PC-3 (cell line): ENCODE measurements at regions not wholly inside any gene's neighbourhood (a gene's known extent, or its start where the extent isn't known, plus 50 kb on each side); places are given as distances from the start of the nearest gene placed in this dataset.

ENCODE experiments used
- ATAC-seq: fragments of 200-7000 bp; cut with Tn5 transposase; 2 replicates; pipeline ENCODE4 v1.9.1; 2020; ENCODE audit warnings: mild to moderate bottlenecking, moderate library complexity
- BruUV-seq: library from RNA; stranded (reverse); fragments of 400-500 nt; replicated peaks from 2 replicates; lab custom pipeline; 2021; lab: Mats Ljungman, UMichigan
- CTCF ChIA-PET: fragments of 300-600 bp; sonication (Branson Sonifier 250); formaldehyde crosslinking; loops from one replicate; lab custom pipeline; 2022; ENCODE audit warnings: antibody characterized with exemption; lab: Charles Lee
- POLR2A ChIA-PET: fragments of 300-600 bp; sonication (Branson Sonifier 250); formaldehyde crosslinking; loops from one replicate; lab custom pipeline; 2022; ENCODE audit warnings: antibody characterized with exemption; ENCODE audit not compliant: unreplicated experiment; lab: Charles Lee
- DNase-seq: peaks from one replicate; pipeline ENCODE4 v3.0.0-alpha.2; 2015
- H2AFZ ChIP-seq: fragments of 300-600 bp; sonication (generic); 2 replicates; pipeline ENCODE4 v1.6.0; 2016; ENCODE audit warnings: antibody characterized with exemption, low read length
- H3F3A ChIP-seq: fragments of 300-600 bp; sonication (generic); one replicate; pipeline ENCODE4 v1.6.0; 2017; ENCODE audit warnings: antibody characterized with exemption, low read length, control low read depth, mild to moderate bottlenecking; ENCODE audit not compliant: unreplicated experiment
- H3K27ac ChIP-seq: fragments of 300-600 bp; sonication (generic); 2 replicates; pipeline ENCODE4 v1.5.1; 2016; ENCODE audit warnings: mild to moderate bottlenecking, low read length
- H3K27me3 ChIP-seq: fragments of 300-600 bp; sonication (generic); 2 replicates; pipeline ENCODE4 v1.6.1; 2016; ENCODE audit warnings: low read length, mixed read lengths
- H3K36me3 ChIP-seq: fragments of 300-600 bp; sonication (generic); 2 replicates; pipeline ENCODE4 v1.6.1; 2016; ENCODE audit warnings: low read depth, mixed run types, low read length, mixed read lengths
- H3K4me1 ChIP-seq: fragments of 300-600 bp; sonication (generic); 2 replicates; pipeline ENCODE4 v1.5.1; 2016; ENCODE audit warnings: low read length; ENCODE audit not compliant: insufficient read depth
- H3K4me2 ChIP-seq: fragments of 300-600 bp; sonication (generic); 2 replicates; pipeline ENCODE4 v1.6.0; 2016; ENCODE audit warnings: low read length
- H3K4me3 ChIP-seq: fragments of 300-600 bp; sonication (generic); 2 replicates; pipeline ENCODE4 v1.5.1; 2016; ENCODE audit warnings: mild to moderate bottlenecking, low read length, mixed read lengths
- H3K79me2 ChIP-seq: fragments of 300-600 bp; sonication (generic); 2 replicates; pipeline ENCODE4 v1.6.1; 2017; ENCODE audit warnings: low read length, mixed read lengths
- H3K9ac ChIP-seq: fragments of 300-600 bp; sonication (generic); 2 replicates; pipeline ENCODE4 v1.6.0; 2016; ENCODE audit warnings: mild to moderate bottlenecking, low read length
- H3K9me2 ChIP-seq: fragments of 300-600 bp; sonication (generic); replicated peaks from 2 replicates; pipeline ENCODE4 v1.6.1; 2016; ENCODE audit warnings: mixed run types, low read length, mixed read lengths
- H3K9me3 ChIP-seq: fragments of 300-600 bp; sonication (generic); 2 replicates; pipeline ENCODE4 v1.6.1; 2016; ENCODE audit warnings: low read length, mixed read lengths
- H4K20me1 ChIP-seq: fragments of 300-600 bp; sonication (generic); 2 replicates; pipeline ENCODE4 v1.6.1; 2016; ENCODE audit warnings: low read length, mixed read lengths
- CTCF ChIP-seq: fragments of 300-600 bp; sonication (generic); conservative IDR thresholded peaks from 2 replicates; pipeline ENCODE4 v1.5.1; 2017; ENCODE audit warnings: antibody characterized with exemption, low read depth, mild to moderate bottlenecking, low read length
- EZH2 ChIP-seq: fragments of 300-600 bp; sonication (generic); IDR thresholded peaks from one replicate; pipeline ENCODE4 v1.6.1; 2017; ENCODE audit warnings: antibody characterized with exemption, mild to moderate bottlenecking, low read length; ENCODE audit not compliant: unreplicated experiment
- EZH2phosphoT487 ChIP-seq: fragments of 300-600 bp; sonication (generic); IDR thresholded peaks from 2 replicates; pipeline ENCODE4 v1.6.1; 2018; ENCODE audit warnings: mild to moderate bottlenecking, antibody characterized with exemption, low read length, borderline replicate concordance
- intact Hi-C: fragments of 100-400 bp; cut with micrococcal nuclease; formaldehyde crosslinking; loops from 2 replicates; pipeline ENCODE4 v1.9.0; 2023

- intact Hi-C loops, result no loop called here
- Histone ChIP-seq H3K4me2 (no peak overlapping the region), H3F3A (no peaks in the 10 kb centered on the region), H3K36me3 (no peaks in the 10 kb centered on the region), H2AFZ (no peak overlapping the region), H4K20me1 (no peaks in the 10 kb centered on the region), H3K27me3 (no peaks in the 10 kb centered on the region), H3K79me2 (no peaks in the 10 kb centered on the region), H3K27ac (no peak overlapping the region), H3K9ac (no peak overlapping the region), H3K4me3 (no peak overlapping the region), H3K9me3 (no peaks in the 10 kb centered on the region), H3K9me2 (no peaks in the 10 kb centered on the region), H3K4me1 (no peaks in the 10 kb centered on the region)
- ChIA-PET POLR2A (no interaction called here), CTCF (no interaction called here)
- ATAC-seq, result no peak
- no TSS peak for BruUV-seq
- DNase-seq, result no peak
- TF ChIP-seq EZH2phosphoT487 (no peak), EZH2 (no peak), CTCF (no peak)
These were observed 1196.3 kb downstream of the RAPGEF2 start for GRCh38 chr4:160299177-160299576.

GRCh38 chr4:160299608-160300007 lies 1196.7 kb downstream of the RAPGEF2 start:
- no peaks in the 10 kb centered on the region for H3K4me1 ChIP-seq
- H3K27me3 ChIP-seq, result no peaks in the 10 kb centered on the region
- POLR2A ChIA-PET, result no interaction called here
- no peaks in the 10 kb centered on the region for H3F3A ChIP-seq
- no peak overlapping the region for H3K27ac ChIP-seq
- no peak overlapping the region for H3K4me2 ChIP-seq
- no peak overlapping the region for H3K4me3 ChIP-seq
- H3K9me3 ChIP-seq, result no peaks in the 10 kb centered on the region
- no peaks in the 10 kb centered on the region for H3K9me2 ChIP-seq
- no peak overlapping the region for H2AFZ ChIP-seq
- intact Hi-C loops, result no loop called here
- no peaks in the 10 kb centered on the region for H3K79me2 ChIP-seq
- no peaks in the 10 kb centered on the region for H4K20me1 ChIP-seq
- no peak for TF ChIP-seq EZH2
- no peak for TF ChIP-seq EZH2phosphoT487
- no peak for TF ChIP-seq CTCF
- no peaks in the 10 kb centered on the region for H3K36me3 ChIP-seq
- BruUV-seq, result no TSS peak
- DNase-seq (peak; percentile 15), ATAC-seq (peak; percentile 29; the same call in 1 of the 2 replicates)
- no peak overlapping the region for H3K9ac ChIP-seq
- CTCF ChIA-PET, result no interaction called here

DNA sequence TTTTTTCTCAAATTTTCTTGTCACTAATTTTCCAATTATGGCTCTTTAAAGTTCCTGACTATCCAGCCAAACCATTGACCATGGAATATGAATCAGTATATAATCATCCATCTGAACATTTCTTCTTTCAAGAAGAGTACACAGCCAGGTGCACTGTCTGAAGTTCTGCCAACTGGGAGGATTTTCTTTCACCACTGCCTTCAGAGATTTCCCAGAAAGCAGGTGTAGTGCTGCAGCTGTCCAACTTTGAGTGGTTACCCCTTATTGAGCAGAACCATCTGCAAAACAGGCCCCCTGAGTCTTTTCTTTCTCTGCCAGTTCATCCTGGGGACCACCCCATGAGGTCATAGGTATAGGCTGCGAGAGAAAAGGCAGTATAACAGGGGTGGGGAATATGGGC lies 1213.2 kb downstream of the RAPGEF2 start:
- POLR2A ChIA-PET, result interaction anchor here (0.6 kb wide), 1 partner anchor 117 kb away, joined by 3 read pairs; no protein-coding TSS in a partner anchor
- Histone ChIP-seq H3K36me3 (no peaks in the 10 kb centered on the region), H3K9me2 (no peaks in the 10 kb centered on the region), H4K20me1 (no peaks in the 10 kb centered on the region), H3K79me2 (no peaks in the 10 kb centered on the region), H3F3A (no peaks in the 10 kb centered on the region), H3K27ac (no peak overlapping the region), H3K4me1 (peaks cover 23% of the 10 kb centered on the region), H3K4me3 (no peak overlapping the region), H3K27me3 (no peaks in the 10 kb centered on the region), H3K9ac (no peak overlapping the region), H2AFZ (no peak overlapping the region), H3K9me3 (no peaks in the 10 kb centered on the region), H3K4me2 (no peak overlapping the region)
- peak; percentile 34 for DNase-seq
- no TSS peak for BruUV-seq
- no peak for ATAC-seq
- intact Hi-C loops, result no loop called here
- TF ChIP-seq EZH2, result no peak
- TF ChIP-seq EZH2phosphoT487, result no peak
- TF ChIP-seq CTCF, result no peak
- CTCF ChIA-PET, result no interaction called here
